Loucy (cell line): ENCODE measurements at regions not wholly inside any gene's neighbourhood (a gene's known extent, or its start where the extent isn't known, plus 50 kb on each side); places are given as distances from the start of the nearest gene placed in this dataset.

Experiments
- H2AFZ ChIP-seq: fragments of 200-600 bp; sonication (generic); 2 replicates; pipeline ENCODE4 v1.6.0; 2016; ENCODE audit warnings: antibody characterized with exemption, mild to moderate bottlenecking, low read length, moderate library complexity
- H3F3A ChIP-seq: fragments of 200-600 bp; 2 replicates; pipeline ENCODE4 v1.6.0; 2016; ENCODE audit warnings: antibody characterized with exemption, low read depth, mild to moderate bottlenecking
- H3K27me3 ChIP-seq: fragments of 200-600 bp; sonication (generic); 2 replicates; pipeline ENCODE4 v1.6.1; 2014; ENCODE audit warnings: low read length, mild to moderate bottlenecking; ENCODE audit not compliant: insufficient read depth, poor library complexity, severe bottlenecking
- H3K36me3 ChIP-seq: fragments of 200-600 bp; sonication (generic); 2 replicates; pipeline ENCODE4 v1.6.1; 2016; ENCODE audit warnings: low read length; ENCODE audit not compliant: insufficient read depth
- H3K4me1 ChIP-seq: fragments of 200-600 bp; sonication (generic); 2 replicates; pipeline ENCODE4 v1.5.1; 2014; ENCODE audit warnings: low read length, mild to moderate bottlenecking; ENCODE audit not compliant: insufficient read depth, poor library complexity, severe bottlenecking
- H3K4me2 ChIP-seq: fragments of 200-600 bp; sonication (generic); 2 replicates; pipeline ENCODE4 v1.6.0; 2014; ENCODE audit warnings: antibody characterized with exemption, low read length, low read depth, mild to moderate bottlenecking; ENCODE audit not compliant: poor library complexity, severe bottlenecking
- H3K4me3 ChIP-seq: fragments of 200-600 bp; sonication (generic); 2 replicates; pipeline ENCODE4 v1.5.1; 2014; ENCODE audit warnings: low read length, mild to moderate bottlenecking, mixed read lengths; ENCODE audit not compliant: poor library complexity, severe bottlenecking
- H3K79me2 ChIP-seq: fragments of 200-600 bp; sonication (generic); 2 replicates; pipeline ENCODE4 v1.6.1; 2014; ENCODE audit warnings: low read length; ENCODE audit not compliant: insufficient read depth
- H3K9ac ChIP-seq: fragments of 200-600 bp; sonication (generic); 2 replicates; pipeline ENCODE4 v1.6.0; 2014; ENCODE audit warnings: mild to moderate bottlenecking, low read depth, low read length, moderate library complexity; ENCODE audit not compliant: poor library complexity, severe bottlenecking
- H3K9me2 ChIP-seq: fragments of 200-600 bp; sonication (generic); replicated peaks from 2 replicates; pipeline ENCODE4 v1.6.1; 2016; ENCODE audit warnings: low read depth, low read length, mixed read lengths
- H3K9me3 ChIP-seq: fragments of 200-600 bp; sonication (generic); 2 replicates; pipeline ENCODE4 v1.6.1; 2014; ENCODE audit warnings: mild to moderate bottlenecking, antibody characterized with exemption, low read length, low read depth; ENCODE audit not compliant: insufficient read depth
- H4K20me1 ChIP-seq: fragments of 200-600 bp; sonication (generic); 2 replicates; pipeline ENCODE4 v1.6.0; 2014; ENCODE audit warnings: antibody characterized with exemption, low read length, mild to moderate bottlenecking; ENCODE audit not compliant: insufficient read depth, poor library complexity, severe bottlenecking
- CTCF ChIP-seq: fragments of 200-600 bp; sonication (generic); conservative IDR thresholded peaks from 2 replicates; pipeline ENCODE4 v1.5.1; 2014; ENCODE audit warnings: mild to moderate bottlenecking, antibody characterized with exemption, low read length
- EZH2phosphoT487 ChIP-seq: fragments of 200-600 bp; IDR thresholded peaks from 2 replicates; pipeline ENCODE4 v1.6.1; 2018; ENCODE audit warnings: antibody characterized with exemption, mild to moderate bottlenecking, moderate library complexity, borderline replicate concordance

- H3K27me3 ChIP-seq: no peaks in the 10 kb centered on the region
- H3K9me2 ChIP-seq: no peaks in the 10 kb centered on the region
- H3K9me3 ChIP-seq: no peaks in the 10 kb centered on the region
- no peak overlapping the region for H2AFZ ChIP-seq
- H3K4me1 ChIP-seq: no peaks in the 10 kb centered on the region
- H3K4me3 ChIP-seq: no peak overlapping the region
- H3F3A ChIP-seq: no peaks in the 10 kb centered on the region
- H3K79me2 ChIP-seq: no peaks in the 10 kb centered on the region
- H4K20me1 ChIP-seq: no peaks in the 10 kb centered on the region
- TF ChIP-seq EZH2phosphoT487: no peak
- TF ChIP-seq CTCF: no peak
- H3K4me2 ChIP-seq: no peak overlapping the region
- no peaks in the 10 kb centered on the region for H3K36me3 ChIP-seq
- no peak overlapping the region for H3K9ac ChIP-seq
Measured at GRCh38 chr2:138209009-138209408, 244.7 kb downstream of the HNMT start.

DNA sequence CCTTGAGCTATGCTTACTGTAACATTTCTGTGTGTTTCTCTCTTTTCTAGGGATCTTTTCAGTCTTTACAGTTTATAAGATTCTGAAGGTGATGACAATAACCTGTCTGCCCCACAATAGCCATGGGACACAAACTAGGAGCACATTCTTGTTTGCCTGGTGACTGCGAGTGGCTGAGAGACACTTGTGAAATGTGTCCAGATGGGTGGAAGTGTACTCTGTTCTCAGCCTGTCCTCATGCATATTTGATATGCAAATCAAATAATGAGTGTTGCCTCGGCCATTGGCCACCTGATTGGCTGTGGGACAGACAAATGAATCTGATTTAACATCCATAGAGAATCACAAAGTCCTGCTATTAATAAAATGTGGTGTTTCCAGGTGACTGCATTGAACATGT is 246.2 kb downstream of the HNMT start:
- TF ChIP-seq CTCF (no peak), EZH2phosphoT487 (no peak)
- no peaks in the 10 kb centered on the region for H3K9me2 ChIP-seq
- H3K79me2 ChIP-seq: no peaks in the 10 kb centered on the region

DNA sequence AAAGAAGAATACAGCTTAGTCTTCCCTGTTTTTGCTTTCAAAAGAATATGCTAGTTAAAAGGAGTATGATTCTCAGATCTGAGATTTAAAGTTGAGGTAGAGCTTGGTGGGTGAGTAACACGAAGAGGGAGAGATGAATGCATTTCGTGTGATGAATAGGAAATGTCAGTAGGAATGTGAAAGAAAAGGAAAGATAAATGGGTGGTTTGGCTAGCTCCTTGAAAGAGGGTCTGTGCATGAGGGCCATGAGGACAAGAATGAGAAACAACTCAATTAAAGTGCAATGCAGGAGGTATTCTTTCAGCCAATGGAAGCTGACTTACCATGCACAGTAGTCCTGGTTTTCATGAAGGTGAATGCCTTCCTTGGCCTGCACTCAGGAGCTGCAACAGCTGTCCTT is 248.2 kb downstream of the HNMT start:
- Histone ChIP-seq H3K9me3 (no peaks in the 10 kb centered on the region), H3K79me2 (no peaks in the 10 kb centered on the region), H3K4me2 (no peak overlapping the region), H3K4me3 (no peak overlapping the region), H3K27me3 (no peaks in the 10 kb centered on the region), H3K9ac (no peak overlapping the region), H4K20me1 (no peaks in the 10 kb centered on the region), H3F3A (no peaks in the 10 kb centered on the region), H3K4me1 (no peaks in the 10 kb centered on the region), H3K36me3 (no peaks in the 10 kb centered on the region), H3K9me2 (no peaks in the 10 kb centered on the region), H2AFZ (no peak overlapping the region)
- TF ChIP-seq EZH2phosphoT487: no peak
- no peak for TF ChIP-seq CTCF

More for the DNA sequence above, 246.2 kb downstream of the HNMT start:
- H3K36me3 ChIP-seq: no peaks in the 10 kb centered on the region
- no peak overlapping the region for H3K4me2 ChIP-seq
- no peaks in the 10 kb centered on the region for H4K20me1 ChIP-seq
- H2AFZ ChIP-seq: no peak overlapping the region
- H3K4me3 ChIP-seq: no peak overlapping the region
- no peaks in the 10 kb centered on the region for H3K27me3 ChIP-seq
- H3K9ac ChIP-seq: no peak overlapping the region
- no peaks in the 10 kb centered on the region for H3K4me1 ChIP-seq
- no peaks in the 10 kb centered on the region for H3K9me3 ChIP-seq
- H3F3A ChIP-seq: no peaks in the 10 kb centered on the region
